Panc1 (cell line): ENCODE measurements at regions not wholly inside any gene's neighbourhood (a gene's known extent, or its start where the extent isn't known, plus 50 kb on each side); places are given as distances from the start of the nearest gene placed in this dataset.

ENCODE experiments used
- POLR2AphosphoS5 ChIP-seq: IDR thresholded peaks from 2 replicates; pipeline ENCODE4 v1.6.1; 2012; ENCODE audit warnings: mild to moderate bottlenecking, low read depth, low read length, moderate library complexity
- TF ChIP-seq, protein P1 (sequence below): fragments of 450-650 bp; IDR thresholded peaks from 2 replicates; pipeline ENCODE4 v1.5.1; 2017; ENCODE audit warnings: mild to moderate bottlenecking

DNA sequence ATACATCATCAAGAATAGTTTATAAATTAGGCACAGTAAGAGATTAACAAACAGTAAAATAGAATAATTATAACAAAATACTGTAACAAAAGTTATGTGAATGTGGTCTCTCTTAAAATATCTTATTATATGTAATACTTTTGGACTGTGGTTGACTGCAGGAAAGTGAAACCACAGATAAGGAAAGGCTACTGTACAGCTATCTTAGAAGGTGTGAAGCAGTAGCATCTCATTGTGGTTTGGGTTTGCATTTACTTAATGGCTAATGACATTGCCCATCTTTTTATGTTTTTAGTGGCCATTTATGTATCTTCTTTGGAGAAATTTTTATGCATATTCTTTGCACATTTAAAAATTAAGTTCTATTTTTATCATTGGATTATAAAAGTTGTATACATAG is 296.4 kb upstream of the MAGI2 start:
- no peak for TF ChIP-seq POLR2AphosphoS5
- TF ChIP-seq, protein P1, sequence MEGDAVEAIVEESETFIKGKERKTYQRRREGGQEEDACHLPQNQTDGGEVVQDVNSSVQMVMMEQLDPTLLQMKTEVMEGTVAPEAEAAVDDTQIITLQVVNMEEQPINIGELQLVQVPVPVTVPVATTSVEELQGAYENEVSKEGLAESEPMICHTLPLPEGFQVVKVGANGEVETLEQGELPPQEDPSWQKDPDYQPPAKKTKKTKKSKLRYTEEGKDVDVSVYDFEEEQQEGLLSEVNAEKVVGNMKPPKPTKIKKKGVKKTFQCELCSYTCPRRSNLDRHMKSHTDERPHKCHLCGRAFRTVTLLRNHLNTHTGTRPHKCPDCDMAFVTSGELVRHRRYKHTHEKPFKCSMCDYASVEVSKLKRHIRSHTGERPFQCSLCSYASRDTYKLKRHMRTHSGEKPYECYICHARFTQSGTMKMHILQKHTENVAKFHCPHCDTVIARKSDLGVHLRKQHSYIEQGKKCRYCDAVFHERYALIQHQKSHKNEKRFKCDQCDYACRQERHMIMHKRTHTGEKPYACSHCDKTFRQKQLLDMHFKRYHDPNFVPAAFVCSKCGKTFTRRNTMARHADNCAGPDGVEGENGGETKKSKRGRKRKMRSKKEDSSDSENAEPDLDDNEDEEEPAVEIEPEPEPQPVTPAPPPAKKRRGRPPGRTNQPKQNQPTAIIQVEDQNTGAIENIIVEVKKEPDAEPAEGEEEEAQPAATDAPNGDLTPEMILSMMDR: no peak
